MV-4-11 (cell line): ENCODE measurements at regions not wholly inside any gene's neighbourhood (a gene's known extent, or its start where the extent isn't known, plus 50 kb on each side); places are given as distances from the start of the nearest gene placed in this dataset.
"Not testable (repeated sequence)": the region's sequence is repeated elsewhere in the genome, so short reads cannot be mapped to it uniquely, and the experiment has no call there.

Source experiments
- DNase-seq: peaks from one replicate; lab custom pipeline; 2025; lab: John Stamatoyannopoulos, UW

GRCh38 chrX:145881175-145881995 is 63.8 kb downstream of the SLITRK2 start:
- no peak for DNase-seq

GRCh38 chrX:145886469-145886868 is 68.8 kb downstream of the SLITRK2 start:
- DNase-seq, result no peak

DNA sequence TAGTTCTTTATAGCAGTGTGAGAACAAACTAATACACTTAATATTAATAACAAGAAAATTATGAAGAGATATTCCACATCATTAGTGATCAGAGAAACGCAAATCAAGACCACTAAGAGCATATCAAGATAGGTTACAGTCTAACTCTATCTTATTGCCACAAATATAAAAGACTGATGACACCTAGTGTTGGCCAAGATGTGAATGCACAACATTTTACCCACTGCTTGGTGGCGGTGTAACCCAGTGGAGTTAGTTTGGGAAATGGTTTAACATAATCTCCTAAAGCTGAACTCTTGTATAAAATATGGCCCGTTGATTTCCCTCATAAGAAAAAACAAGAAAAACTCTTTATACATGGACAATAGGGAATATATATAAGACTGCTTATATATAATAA is 92.4 kb downstream of the SLITRK2 start:
- DNase-seq, result no peak

DNA sequence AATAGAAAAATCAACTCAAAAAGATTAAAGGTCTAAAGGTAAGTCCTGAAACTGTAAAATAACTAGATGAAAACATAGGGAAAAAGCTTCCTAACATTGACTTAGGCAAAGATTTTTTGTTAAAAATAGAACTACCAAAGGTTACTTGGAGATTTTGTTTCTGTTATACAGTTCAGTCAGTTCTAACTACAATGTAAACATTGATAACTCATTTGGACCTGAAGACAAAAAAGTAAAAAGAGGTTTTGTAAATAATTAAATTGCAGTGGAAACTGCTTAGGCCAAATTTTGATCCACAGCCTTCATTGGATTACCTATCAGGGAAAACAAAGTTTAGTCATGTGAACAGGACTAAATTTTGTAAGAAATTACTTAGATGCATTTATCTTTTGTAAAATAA is 101.8 kb downstream of the SLITRK2 start:
- no peak for DNase-seq

DNA sequence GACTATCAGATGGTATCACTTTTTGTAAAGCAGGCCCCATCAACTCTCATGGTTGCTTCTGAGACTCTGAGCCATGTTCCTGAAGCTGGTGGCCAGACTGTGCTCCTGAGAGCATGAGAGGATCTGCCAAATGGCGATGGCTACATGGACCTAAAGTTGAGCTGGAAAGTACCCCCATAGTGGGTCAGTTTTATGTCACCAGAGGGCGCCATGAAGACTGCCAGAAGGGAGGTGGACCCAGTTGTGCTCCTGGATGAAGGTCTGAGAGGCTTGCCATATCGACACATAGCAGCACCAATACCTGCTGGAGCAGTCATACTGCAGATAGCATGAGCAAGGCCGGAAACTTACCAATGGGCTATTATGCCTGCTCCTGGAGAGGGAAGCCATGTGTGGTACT is 105.7 kb downstream of the SLITRK2 start:
- DNase-seq, result no peak

DNA sequence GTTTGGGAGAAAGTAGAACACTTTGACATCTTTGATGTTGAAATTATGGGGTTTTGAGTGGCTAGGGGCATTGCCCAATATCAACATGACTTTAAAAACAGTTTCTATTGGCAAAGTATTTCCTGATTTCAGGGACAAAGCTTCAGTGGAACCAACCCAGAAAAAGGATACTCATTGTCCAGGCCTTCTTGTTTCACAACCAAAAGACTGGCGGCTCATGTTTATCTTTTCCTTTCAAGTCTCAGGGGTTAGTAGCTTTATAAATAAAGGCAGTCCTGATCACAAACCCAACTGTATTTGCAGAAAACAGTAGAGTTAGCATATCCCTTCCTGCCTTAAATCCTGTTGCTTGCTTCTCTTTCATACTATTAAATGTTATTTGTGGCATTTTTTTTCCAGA is 119.1 kb downstream of the SLITRK2 start:
- peak; percentile 0 for DNase-seq

- no peak for DNase-seq
These were observed 131.4 kb downstream of the SLITRK2 start for GRCh38 chrX:145949056-145949455.

DNA sequence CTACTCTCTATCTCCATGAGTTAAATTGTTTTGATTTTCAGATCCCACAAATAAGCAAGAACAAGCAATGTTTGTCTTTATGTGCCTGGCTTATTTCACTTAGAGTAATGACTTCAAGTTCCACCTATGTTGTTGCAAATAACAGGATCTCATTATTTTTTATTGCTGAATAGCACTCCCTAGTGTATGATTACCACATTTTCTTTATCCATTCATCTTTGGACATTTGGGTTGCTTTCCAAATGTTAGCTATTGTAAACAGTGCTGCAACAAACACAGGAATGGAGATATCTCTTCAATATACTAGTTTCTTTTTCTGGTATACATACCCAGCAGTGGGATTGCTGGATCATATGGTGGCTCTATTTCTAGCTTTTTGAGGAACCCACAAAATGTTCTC is 136.0 kb downstream of the SLITRK2 start:
- DNase-seq, result no peak

GRCh38 chrX:145990051-145990450 is 172.4 kb downstream of the SLITRK2 start:
- DNase-seq, result no peak

DNA sequence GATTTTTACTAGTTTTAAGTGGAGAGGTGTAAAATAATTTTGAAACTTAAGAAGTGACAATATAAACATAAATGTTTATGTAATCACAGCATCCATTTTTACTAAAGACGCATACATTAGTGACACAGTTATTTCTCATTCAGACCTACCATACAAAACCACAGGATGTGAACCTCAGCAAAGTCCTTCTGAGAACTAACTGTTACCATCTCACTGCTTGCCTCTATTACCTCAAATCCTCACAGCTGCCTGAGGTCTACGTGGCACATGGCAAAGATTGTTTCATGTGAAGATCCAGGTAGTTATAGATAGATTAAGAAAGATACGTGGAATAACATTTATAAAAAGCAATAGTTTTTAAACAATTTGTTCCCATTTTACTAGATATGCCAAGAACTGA is 189.0 kb downstream of the SLITRK2 start:
- DNase-seq, result no peak

DNA sequence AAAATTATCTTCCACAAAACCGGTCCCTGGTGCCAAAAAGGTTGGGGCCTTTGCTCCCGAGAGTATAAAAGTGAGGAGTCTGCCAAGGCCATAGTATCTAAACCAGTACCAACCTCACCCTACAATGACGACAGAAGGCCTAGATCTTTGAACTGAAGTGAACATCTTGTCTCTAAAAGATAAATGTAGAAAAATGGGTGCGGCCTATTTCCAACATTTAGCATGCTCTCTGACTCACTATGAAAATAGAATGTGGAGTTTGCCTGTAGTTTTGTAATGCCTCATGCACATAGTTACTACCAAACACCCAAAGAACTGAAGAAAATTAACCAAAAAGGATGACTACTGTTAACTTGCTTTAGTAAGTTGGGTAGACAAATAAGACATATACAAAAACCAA is 218.4 kb downstream of the SLITRK2 start:
- DNase-seq, result no peak

- no peak for DNase-seq
These were observed 224.1 kb downstream of the SLITRK2 start for GRCh38 chrX:146041741-146042140.

- not testable (repeated sequence) for DNase-seq
These were observed 228.5 kb downstream of the SLITRK2 start for GRCh38 chrX:146046011-146046715.

GRCh38 chrX:146049568-146049967 is 231.9 kb downstream of the SLITRK2 start:
- not testable (repeated sequence) for DNase-seq

- DNase-seq, result no peak
These were observed 236.7 kb downstream of the SLITRK2 start for GRCh38 chrX:146054311-146054710.

DNA sequence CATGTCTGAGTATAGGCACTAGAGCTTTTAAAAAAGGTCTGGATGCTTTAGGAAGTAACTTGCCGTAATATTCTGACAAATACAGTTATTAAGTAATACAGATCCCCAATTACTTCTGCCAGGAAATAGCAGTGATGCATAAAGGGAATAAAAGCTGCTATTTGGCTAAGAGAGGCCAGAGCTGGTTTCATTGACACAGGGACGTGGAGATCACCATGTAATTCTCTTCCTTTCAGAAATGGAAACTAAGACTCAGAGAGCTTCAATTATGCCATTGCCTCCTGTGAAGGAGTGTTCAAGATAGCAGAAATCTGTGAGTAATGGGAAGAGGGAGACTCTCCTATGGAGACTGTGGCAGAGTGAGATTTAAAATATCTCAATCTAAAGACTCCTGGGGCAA is 238.1 kb downstream of the SLITRK2 start:
- no peak for DNase-seq

DNA sequence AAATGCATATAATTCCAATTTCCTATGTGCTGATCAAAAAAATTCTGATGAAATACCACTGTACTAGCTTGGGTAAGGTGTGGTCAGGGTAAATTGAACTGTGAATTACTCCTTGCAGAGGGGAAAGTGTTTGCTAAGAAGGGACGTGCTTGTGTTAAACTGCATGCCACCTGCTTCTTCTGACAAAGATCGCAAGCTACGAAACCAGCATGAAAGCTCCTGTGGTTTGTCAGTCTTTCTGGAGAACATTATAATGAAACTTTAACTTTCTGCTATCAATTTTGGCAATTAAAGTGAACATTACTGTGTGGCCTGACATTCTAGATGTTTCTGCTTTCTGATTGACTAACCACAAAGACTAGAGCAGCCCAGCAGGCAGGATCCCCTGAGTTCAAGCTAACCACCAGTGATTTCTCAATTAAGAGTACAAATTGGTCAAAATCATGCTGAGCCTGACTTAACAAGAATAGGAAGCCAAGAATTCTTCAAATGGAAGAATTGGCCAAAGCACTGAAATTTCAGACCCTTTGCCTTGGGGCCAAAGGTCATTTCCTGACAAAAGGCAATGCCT is 239.0 kb downstream of the SLITRK2 start:
- no peak for DNase-seq

- DNase-seq, result no peak
These were observed 246.5 kb downstream of the SLITRK2 start for GRCh38 chrX:146064156-146064555.

DNA sequence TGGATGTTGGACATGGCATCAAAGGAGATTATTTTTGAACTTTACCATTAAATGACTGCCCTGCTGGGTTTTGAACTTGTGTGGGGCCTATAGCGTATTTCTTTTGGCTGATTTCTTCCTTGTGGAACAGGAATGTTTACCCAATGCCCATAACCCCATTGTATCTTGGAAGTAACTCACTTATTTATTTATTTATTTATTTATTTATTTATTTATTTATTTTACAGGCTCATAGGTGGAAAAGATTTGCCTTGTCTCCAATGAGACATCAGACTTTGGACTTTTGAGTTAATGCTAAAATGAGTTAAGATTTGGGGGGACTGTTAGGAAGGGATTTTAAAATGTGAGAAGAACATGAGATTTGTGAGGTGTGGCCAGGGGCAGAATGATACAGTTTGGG is 273.1 kb downstream of the SLITRK2 start:
- DNase-seq, result no peak

DNA sequence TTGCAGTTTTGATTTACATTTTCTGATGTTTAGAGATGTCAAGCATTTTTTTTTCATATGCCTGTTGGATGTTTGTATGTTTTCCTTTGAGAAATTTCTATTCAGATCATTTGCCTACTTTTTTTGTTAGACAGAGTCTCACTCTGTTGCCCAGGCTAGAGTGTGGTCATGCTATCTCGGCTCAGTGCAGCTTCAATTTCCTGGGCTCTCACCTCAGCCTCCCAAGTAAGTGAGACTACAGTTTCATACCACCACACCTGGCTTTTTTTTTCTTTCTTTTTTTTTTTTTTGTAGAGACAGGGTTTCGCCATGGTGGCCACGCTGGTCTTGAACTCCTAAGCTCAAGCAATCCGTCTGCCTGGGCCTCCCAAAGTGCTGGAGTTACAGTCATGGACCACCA is 291.7 kb downstream of the SLITRK2 start:
- DNase-seq, result no peak

DNA sequence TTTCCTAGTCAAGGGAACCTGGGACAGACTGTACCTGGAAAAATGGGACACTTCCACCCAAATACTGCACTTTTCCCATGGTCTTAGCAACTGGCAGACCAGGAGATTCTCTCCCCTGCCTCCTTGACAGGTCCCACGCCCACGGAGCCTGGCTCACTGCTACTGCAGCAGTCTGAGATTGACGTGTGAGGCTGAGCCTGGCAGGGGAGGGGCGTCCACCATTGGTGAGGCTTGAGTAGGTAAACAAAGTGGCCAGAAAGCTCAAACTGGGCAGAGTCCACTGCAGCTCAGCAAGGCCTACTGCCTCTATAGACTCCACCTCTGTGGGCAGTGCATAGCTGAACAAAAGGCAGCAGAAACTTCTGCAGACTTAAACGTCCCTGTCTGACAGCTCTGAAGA is 301.4 kb downstream of the SLITRK2 start:
- not testable (repeated sequence) for DNase-seq

GRCh38 chrX:146127617-146128016 is 310.0 kb downstream of the SLITRK2 start:
- DNase-seq, result no peak

DNA sequence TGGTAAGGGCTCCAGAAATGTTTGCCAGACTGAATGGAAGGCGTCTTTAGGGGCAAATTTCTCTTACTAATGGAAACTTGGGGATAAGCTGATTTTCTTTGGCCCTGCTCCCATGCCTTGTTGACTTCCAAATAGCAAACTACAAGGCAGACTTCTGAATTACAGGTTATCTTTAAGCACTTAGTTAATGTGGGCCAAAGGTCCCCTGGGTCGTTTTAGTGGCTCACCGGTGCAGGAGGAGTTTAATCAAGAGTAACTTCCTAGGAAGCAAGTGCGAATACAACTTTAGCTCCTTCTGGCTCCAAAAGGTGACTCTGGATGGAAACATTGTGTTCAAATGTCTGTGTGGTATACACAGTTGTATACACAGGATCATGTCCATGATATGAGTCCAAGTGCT is 323.6 kb downstream of the SLITRK2 start:
- DNase-seq, result no peak
